PC-3 (cell line): ENCODE measurements at regions not wholly inside any gene's neighbourhood (a gene's known extent, or its start where the extent isn't known, plus 50 kb on each side); places are given as distances from the start of the nearest gene placed in this dataset.

Experiments
- ATAC-seq: fragments of 200-7000 bp; cut with Tn5 transposase; 2 replicates; pipeline ENCODE4 v1.9.1; 2020; ENCODE audit warnings: mild to moderate bottlenecking, moderate library complexity
- BruUV-seq: library from RNA; stranded (reverse); fragments of 400-500 nt; replicated peaks from 2 replicates; lab custom pipeline; 2021; lab: Mats Ljungman, UMichigan
- CTCF ChIA-PET: fragments of 300-600 bp; sonication (Branson Sonifier 250); formaldehyde crosslinking; loops from one replicate; lab custom pipeline; 2022; ENCODE audit warnings: antibody characterized with exemption; lab: Charles Lee
- POLR2A ChIA-PET: fragments of 300-600 bp; sonication (Branson Sonifier 250); formaldehyde crosslinking; loops from one replicate; lab custom pipeline; 2022; ENCODE audit warnings: antibody characterized with exemption; ENCODE audit not compliant: unreplicated experiment; lab: Charles Lee
- DNase-seq: peaks from one replicate; pipeline ENCODE4 v3.0.0-alpha.2; 2015
- H2AFZ ChIP-seq: fragments of 300-600 bp; sonication (generic); 2 replicates; pipeline ENCODE4 v1.6.0; 2016; ENCODE audit warnings: antibody characterized with exemption, low read length
- H3F3A ChIP-seq: fragments of 300-600 bp; sonication (generic); one replicate; pipeline ENCODE4 v1.6.0; 2017; ENCODE audit warnings: antibody characterized with exemption, low read length, control low read depth, mild to moderate bottlenecking; ENCODE audit not compliant: unreplicated experiment
- H3K27ac ChIP-seq: fragments of 300-600 bp; sonication (generic); 2 replicates; pipeline ENCODE4 v1.5.1; 2016; ENCODE audit warnings: mild to moderate bottlenecking, low read length
- H3K27me3 ChIP-seq: fragments of 300-600 bp; sonication (generic); 2 replicates; pipeline ENCODE4 v1.6.1; 2016; ENCODE audit warnings: low read length, mixed read lengths
- H3K36me3 ChIP-seq: fragments of 300-600 bp; sonication (generic); 2 replicates; pipeline ENCODE4 v1.6.1; 2016; ENCODE audit warnings: low read depth, mixed run types, low read length, mixed read lengths
- H3K4me1 ChIP-seq: fragments of 300-600 bp; sonication (generic); 2 replicates; pipeline ENCODE4 v1.5.1; 2016; ENCODE audit warnings: low read length; ENCODE audit not compliant: insufficient read depth
- H3K4me2 ChIP-seq: fragments of 300-600 bp; sonication (generic); 2 replicates; pipeline ENCODE4 v1.6.0; 2016; ENCODE audit warnings: low read length
- H3K4me3 ChIP-seq: fragments of 300-600 bp; sonication (generic); 2 replicates; pipeline ENCODE4 v1.5.1; 2016; ENCODE audit warnings: mild to moderate bottlenecking, low read length, mixed read lengths
- H3K79me2 ChIP-seq: fragments of 300-600 bp; sonication (generic); 2 replicates; pipeline ENCODE4 v1.6.1; 2017; ENCODE audit warnings: low read length, mixed read lengths
- H3K9ac ChIP-seq: fragments of 300-600 bp; sonication (generic); 2 replicates; pipeline ENCODE4 v1.6.0; 2016; ENCODE audit warnings: mild to moderate bottlenecking, low read length
- H3K9me2 ChIP-seq: fragments of 300-600 bp; sonication (generic); replicated peaks from 2 replicates; pipeline ENCODE4 v1.6.1; 2016; ENCODE audit warnings: mixed run types, low read length, mixed read lengths
- H3K9me3 ChIP-seq: fragments of 300-600 bp; sonication (generic); 2 replicates; pipeline ENCODE4 v1.6.1; 2016; ENCODE audit warnings: low read length, mixed read lengths
- H4K20me1 ChIP-seq: fragments of 300-600 bp; sonication (generic); 2 replicates; pipeline ENCODE4 v1.6.1; 2016; ENCODE audit warnings: low read length, mixed read lengths
- EZH2 ChIP-seq: fragments of 300-600 bp; sonication (generic); IDR thresholded peaks from one replicate; pipeline ENCODE4 v1.6.1; 2017; ENCODE audit warnings: antibody characterized with exemption, mild to moderate bottlenecking, low read length; ENCODE audit not compliant: unreplicated experiment
- EZH2phosphoT487 ChIP-seq: fragments of 300-600 bp; sonication (generic); IDR thresholded peaks from 2 replicates; pipeline ENCODE4 v1.6.1; 2018; ENCODE audit warnings: mild to moderate bottlenecking, antibody characterized with exemption, low read length, borderline replicate concordance
- intact Hi-C: fragments of 100-400 bp; cut with micrococcal nuclease; formaldehyde crosslinking; loops from 2 replicates; pipeline ENCODE4 v1.9.0; 2023
- TF ChIP-seq, protein P1 (sequence below): fragments of 300-600 bp; sonication (generic); conservative IDR thresholded peaks from 2 replicates; pipeline ENCODE4 v1.5.1; 2017; ENCODE audit warnings: antibody characterized with exemption, low read depth, mild to moderate bottlenecking, low read length

GRCh38 chr2:77977471-77978063 is 455.4 kb upstream of the LRRTM4 start:
- H3K27ac ChIP-seq = no peak overlapping the region
- H3K4me3 ChIP-seq = no peak overlapping the region
- H3F3A ChIP-seq = no peaks in the 10 kb centered on the region
- POLR2A ChIA-PET = no interaction called here
- no peaks in the 10 kb centered on the region for H3K36me3 ChIP-seq
- no peaks in the 10 kb centered on the region for H4K20me1 ChIP-seq
- no peak for TF ChIP-seq EZH2phosphoT487
- H2AFZ ChIP-seq = no peak overlapping the region
- ATAC-seq = no peak
- CTCF ChIA-PET = no interaction called here
- BruUV-seq = no TSS peak
- no peaks in the 10 kb centered on the region for H3K79me2 ChIP-seq
- no peak overlapping the region for H3K9ac ChIP-seq
- intact Hi-C loops = no loop called here
- H3K9me3 ChIP-seq = peaks cover 20% of the 10 kb centered on the region
- H3K9me2 ChIP-seq = no peaks in the 10 kb centered on the region
- DNase-seq = no peak
- H3K27me3 ChIP-seq = no peaks in the 10 kb centered on the region
- no peaks in the 10 kb centered on the region for H3K4me1 ChIP-seq
- no peak overlapping the region for H3K4me2 ChIP-seq

DNA sequence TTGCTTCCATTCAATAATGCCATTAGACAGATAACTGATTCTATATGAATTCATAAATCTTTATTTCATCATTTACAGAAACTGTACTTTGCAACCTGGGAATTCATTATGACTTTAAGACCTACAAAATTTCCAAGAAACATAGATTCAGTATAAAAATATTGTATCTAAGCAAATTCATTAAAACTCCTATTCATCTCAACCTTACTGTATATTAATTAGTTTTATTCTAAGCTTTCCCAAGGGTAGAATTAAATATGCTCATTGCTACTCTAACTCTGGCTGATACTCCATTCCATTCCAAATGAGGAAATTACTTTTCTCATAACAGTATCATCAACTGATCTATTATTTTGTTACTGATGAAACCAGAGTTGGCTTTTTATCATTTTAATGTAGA is 473.0 kb upstream of the LRRTM4 start:
- Histone ChIP-seq H3K9me3 (peaks cover 10% of the 10 kb centered on the region; the same call in 1 of the 2 replicates), H3K4me3 (no peak overlapping the region), H4K20me1 (no peaks in the 10 kb centered on the region), H3K4me2 (no peak overlapping the region), H3K27ac (no peak overlapping the region), H3K27me3 (no peaks in the 10 kb centered on the region), H3K9me2 (no peaks in the 10 kb centered on the region), H3K79me2 (no peaks in the 10 kb centered on the region), H3K4me1 (no peaks in the 10 kb centered on the region), H2AFZ (no peak overlapping the region), H3K36me3 (no peaks in the 10 kb centered on the region), H3F3A (no peaks in the 10 kb centered on the region), H3K9ac (no peak overlapping the region)
- intact Hi-C loops = no loop called here
- POLR2A ChIA-PET = no interaction called here
- CTCF ChIA-PET = no interaction called here
- ATAC-seq = no peak
- TF ChIP-seq, protein P1, sequence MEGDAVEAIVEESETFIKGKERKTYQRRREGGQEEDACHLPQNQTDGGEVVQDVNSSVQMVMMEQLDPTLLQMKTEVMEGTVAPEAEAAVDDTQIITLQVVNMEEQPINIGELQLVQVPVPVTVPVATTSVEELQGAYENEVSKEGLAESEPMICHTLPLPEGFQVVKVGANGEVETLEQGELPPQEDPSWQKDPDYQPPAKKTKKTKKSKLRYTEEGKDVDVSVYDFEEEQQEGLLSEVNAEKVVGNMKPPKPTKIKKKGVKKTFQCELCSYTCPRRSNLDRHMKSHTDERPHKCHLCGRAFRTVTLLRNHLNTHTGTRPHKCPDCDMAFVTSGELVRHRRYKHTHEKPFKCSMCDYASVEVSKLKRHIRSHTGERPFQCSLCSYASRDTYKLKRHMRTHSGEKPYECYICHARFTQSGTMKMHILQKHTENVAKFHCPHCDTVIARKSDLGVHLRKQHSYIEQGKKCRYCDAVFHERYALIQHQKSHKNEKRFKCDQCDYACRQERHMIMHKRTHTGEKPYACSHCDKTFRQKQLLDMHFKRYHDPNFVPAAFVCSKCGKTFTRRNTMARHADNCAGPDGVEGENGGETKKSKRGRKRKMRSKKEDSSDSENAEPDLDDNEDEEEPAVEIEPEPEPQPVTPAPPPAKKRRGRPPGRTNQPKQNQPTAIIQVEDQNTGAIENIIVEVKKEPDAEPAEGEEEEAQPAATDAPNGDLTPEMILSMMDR = no peak
- TF ChIP-seq EZH2phosphoT487 (no peak), EZH2 (no peak)
- BruUV-seq = no TSS peak
- DNase-seq = no peak

DNA sequence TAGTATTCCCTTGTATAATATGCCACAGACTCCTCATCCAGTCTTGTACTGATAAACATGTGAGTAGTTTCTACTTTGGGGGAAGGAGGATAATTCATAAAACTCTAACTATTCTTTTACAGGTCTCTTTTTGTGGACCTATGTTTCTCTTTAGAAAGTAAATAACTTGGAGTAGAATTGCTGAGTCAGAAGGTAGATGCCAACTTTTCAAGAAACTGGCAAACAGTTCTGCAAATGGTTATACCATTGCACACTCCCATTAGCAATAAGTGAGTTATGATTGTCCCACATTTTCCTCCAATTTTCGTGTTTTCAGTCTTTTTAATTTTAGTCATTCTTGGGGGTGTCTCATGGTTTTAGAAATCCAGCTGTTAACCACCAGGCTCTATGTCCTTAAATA is 477.2 kb upstream of the LRRTM4 start:
- H3K4me1 ChIP-seq = no peaks in the 10 kb centered on the region
- ChIA-PET POLR2A (no interaction called here), CTCF (no interaction called here)
- H3K9me2 ChIP-seq = no peaks in the 10 kb centered on the region
- H3K36me3 ChIP-seq = no peaks in the 10 kb centered on the region
- no peak overlapping the region for H3K4me2 ChIP-seq
- no peak for DNase-seq
- no peaks in the 10 kb centered on the region for H3F3A ChIP-seq
- H3K79me2 ChIP-seq = no peaks in the 10 kb centered on the region
- no peaks in the 10 kb centered on the region for H4K20me1 ChIP-seq
- no peak overlapping the region for H3K9ac ChIP-seq
- TF ChIP-seq EZH2phosphoT487 (no peak), EZH2 (no peak)
- TF ChIP-seq, protein P1 = no peak
- intact Hi-C loops = no loop called here
- H3K27me3 ChIP-seq = no peaks in the 10 kb centered on the region
- H3K4me3 ChIP-seq = no peak overlapping the region
- ATAC-seq = no peak
- H3K27ac ChIP-seq = no peak overlapping the region
- H3K9me3 ChIP-seq = peaks cover 3% of the 10 kb centered on the region; the same call in 1 of the 2 replicates
- BruUV-seq = no TSS peak
- H2AFZ ChIP-seq = no peak overlapping the region
